Hepatocyte (in vitro differentiated cells): ENCODE measurements at regions not wholly inside any gene's neighbourhood (a gene's known extent, or its start where the extent isn't known, plus 50 kb on each side); places are given as distances from the start of the nearest gene placed in this dataset.

Source experiments
- DNase-seq: peaks from one replicate; pipeline ENCODE4 v3.0.0-alpha.2; 2016; ENCODE audit warnings: low spot score
- H2AFZ ChIP-seq: fragments of 200-600 bp; sonication (generic); 2 replicates; pipeline ENCODE4 v1.6.0; 2016; ENCODE audit warnings: antibody characterized with exemption, mild to moderate bottlenecking
- H3K27ac ChIP-seq: fragments of 200-600 bp; sonication (generic); 2 replicates; pipeline ENCODE4 v1.5.1; 2016; ENCODE audit warnings: mild to moderate bottlenecking
- H3K27me3 ChIP-seq: fragments of 200-600 bp; sonication (generic); 2 replicates; pipeline ENCODE4 v1.6.1; 2016
- H3K36me3 ChIP-seq: fragments of 200-600 bp; sonication (generic); replicated peaks from 2 replicates; pipeline ENCODE4 v1.5.1; 2016; ENCODE audit warnings: low read depth; ENCODE audit not compliant: insufficient read depth
- H3K4me1 ChIP-seq: fragments of 200-600 bp; sonication (generic); 2 replicates; pipeline ENCODE4 v1.5.1; 2016; ENCODE audit warnings: mild to moderate bottlenecking, moderate library complexity; ENCODE audit not compliant: insufficient read depth
- H3K4me2 ChIP-seq: fragments of 200-600 bp; sonication (generic); 2 replicates; pipeline ENCODE4 v1.6.0; 2016
- H3K4me3 ChIP-seq: fragments of 200-600 bp; sonication (generic); 2 replicates; pipeline ENCODE4 v1.5.1; 2016; ENCODE audit warnings: mild to moderate bottlenecking
- H3K79me2 ChIP-seq: fragments of 200-600 bp; sonication (generic); 2 replicates; pipeline ENCODE4 v1.6.0; 2017; ENCODE audit warnings: mild to moderate bottlenecking
- H3K9me2 ChIP-seq: fragments of 200-600 bp; sonication (generic); replicated peaks from 2 replicates; pipeline ENCODE4 v1.6.0; 2017; ENCODE audit warnings: mild to moderate bottlenecking; ENCODE audit not compliant: insufficient read depth
- H3K9me3 ChIP-seq: fragments of 200-600 bp; sonication (generic); 2 replicates; pipeline ENCODE4 v1.5.1; 2016; ENCODE audit warnings: low read depth, mild to moderate bottlenecking
- H4K20me1 ChIP-seq: fragments of 200-600 bp; sonication (generic); 2 replicates; pipeline ENCODE4 v1.6.0; 2016; ENCODE audit warnings: mild to moderate bottlenecking; ENCODE audit not compliant: insufficient read depth, poor library complexity, severe bottlenecking
- CTCF ChIP-seq: fragments of 200-600 bp; sonication (generic); IDR thresholded peaks from 2 replicates; pipeline ENCODE4 v1.5.1; 2016; ENCODE audit warnings: antibody characterized with exemption, mild to moderate bottlenecking; ENCODE audit not compliant: poor library complexity
- EZH2 ChIP-seq: fragments of 200-600 bp; sonication (generic); IDR thresholded peaks from 2 replicates; pipeline ENCODE4 v1.6.1; 2016; ENCODE audit warnings: antibody characterized with exemption, mild to moderate bottlenecking, borderline replicate concordance
- EZH2phosphoT487 ChIP-seq: fragments of 200-600 bp; sonication (generic); IDR thresholded peaks from one replicate; pipeline ENCODE4 v1.6.1; 2018; ENCODE audit warnings: antibody characterized with exemption, mild to moderate bottlenecking, low read depth, moderate library complexity; ENCODE audit not compliant: unreplicated experiment, severe bottlenecking
- WGBS: methylation state at CpG from one replicate; pipeline ENCODE4 v1.1.6; 2016; ENCODE audit warnings: low lambda C conversion rate; ENCODE audit errors: missing lambda C conversion rate; 5-methylcytosine and 5-hydroxymethylcytosine counted together

DNA sequence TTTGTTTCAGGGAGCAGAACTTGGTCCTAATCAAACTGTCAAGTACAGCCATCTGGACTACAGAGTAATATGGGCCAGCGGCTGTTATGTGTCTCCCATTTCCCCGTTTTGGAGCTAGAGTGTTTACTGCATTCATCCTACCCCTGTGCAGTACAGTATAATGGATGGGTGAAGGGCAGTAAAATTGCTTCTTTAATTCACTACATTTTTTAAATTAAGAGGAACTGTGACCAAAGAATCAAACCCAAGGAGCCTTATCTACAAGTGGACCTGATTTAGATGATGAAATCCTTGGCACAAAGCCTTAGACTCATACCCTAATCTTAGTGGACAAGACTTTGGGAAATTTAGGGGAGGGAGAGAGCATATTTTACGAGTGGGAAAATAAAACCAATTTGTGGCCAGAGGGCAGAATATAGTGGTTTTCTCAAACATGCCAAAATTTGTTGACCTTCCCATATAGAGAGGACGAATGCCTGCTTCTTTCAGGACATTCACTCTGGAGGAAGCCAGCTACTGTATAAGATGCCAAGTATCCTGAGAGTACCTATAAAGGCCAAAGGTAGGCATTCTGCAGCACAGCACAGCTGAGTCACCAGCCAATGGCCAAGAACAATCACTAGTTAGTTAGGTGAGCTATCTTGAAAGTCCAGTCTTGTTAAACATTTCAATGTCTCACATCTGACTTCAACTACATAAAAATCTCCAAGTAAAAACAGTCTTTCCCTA is 253.8 kb upstream of the KCNIP4 start:
- Histone ChIP-seq H3K36me3 (no peaks in the 10 kb centered on the region), H2AFZ (no peak overlapping the region), H3K4me1 (no peaks in the 10 kb centered on the region), H3K4me2 (no peak overlapping the region), H3K27me3 (no peaks in the 10 kb centered on the region), H3K79me2 (no peaks in the 10 kb centered on the region), H3K9me3 (no peaks in the 10 kb centered on the region), H4K20me1 (no peaks in the 10 kb centered on the region), H3K4me3 (no peak overlapping the region), H3K27ac (no peak overlapping the region), H3K9me2 (no peaks in the 10 kb centered on the region)
- 66% methylated on average over 4 of the region's 4 CpGs for WGBS
- TF ChIP-seq EZH2phosphoT487 (no peak), EZH2 (no peak), CTCF (no peak)
- peak; percentile 18 for DNase-seq

DNA sequence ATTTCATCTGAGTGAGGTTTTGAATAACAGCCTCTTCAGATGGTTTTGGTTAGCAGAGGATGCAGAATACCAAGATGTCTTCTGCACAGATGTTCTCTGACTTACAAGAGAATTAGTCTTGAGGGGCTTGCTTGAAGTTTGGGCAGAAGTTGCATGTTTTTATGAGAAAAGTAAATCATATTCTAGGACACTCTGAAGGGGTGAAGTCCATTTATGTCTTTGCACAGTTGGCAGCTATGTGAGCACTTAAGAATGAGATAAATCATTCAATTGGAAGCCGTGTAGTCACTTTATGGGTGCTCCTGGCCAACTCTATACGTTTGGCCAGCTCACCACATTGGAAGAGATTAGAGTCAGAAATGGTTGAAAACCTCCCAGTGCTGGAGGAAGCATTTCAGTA is 252.7 kb upstream of the KCNIP4 start:
- Histone ChIP-seq H3K4me1 (no peaks in the 10 kb centered on the region), H3K27ac (no peak overlapping the region), H3K79me2 (no peaks in the 10 kb centered on the region), H4K20me1 (no peaks in the 10 kb centered on the region), H3K4me2 (no peak overlapping the region), H3K4me3 (no peak overlapping the region), H3K9me3 (no peaks in the 10 kb centered on the region), H3K27me3 (no peaks in the 10 kb centered on the region), H2AFZ (no peak overlapping the region), H3K9me2 (no peaks in the 10 kb centered on the region), H3K36me3 (no peaks in the 10 kb centered on the region)
- WGBS, result 61% methylated on average over 2 of the region's 2 CpGs
- DNase-seq, result no peak
- TF ChIP-seq CTCF (no peak), EZH2 (no peak), EZH2phosphoT487 (no peak)

DNA sequence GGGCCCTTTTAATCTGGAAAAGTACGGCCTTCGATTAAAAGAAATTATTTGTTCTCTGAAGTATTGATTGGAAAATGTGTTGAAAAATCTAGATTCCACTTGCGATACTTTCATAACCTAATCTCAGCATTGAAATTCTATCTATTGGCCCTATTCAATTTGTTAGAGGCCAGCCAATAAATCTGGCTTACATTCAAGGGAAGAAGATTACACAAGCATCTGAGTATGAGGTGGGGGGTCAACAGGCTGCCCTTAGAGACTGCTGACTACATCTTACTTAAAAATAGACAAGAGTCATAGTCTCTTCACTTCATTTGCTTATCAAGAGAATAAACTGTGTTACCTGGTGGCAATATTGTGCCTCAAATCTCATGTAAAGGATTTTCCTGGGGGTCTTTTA is 248.0 kb upstream of the KCNIP4 start:
- H3K27me3 ChIP-seq, result no peaks in the 10 kb centered on the region
- TF ChIP-seq EZH2phosphoT487 (no peak), CTCF (no peak), EZH2 (no peak)
- 96% methylated on average over 3 of the region's 3 CpGs for WGBS

GRCh38 chr4:22192084-22192511 is 243.5 kb upstream of the KCNIP4 start:
- Histone ChIP-seq H3K27me3 (no peaks in the 10 kb centered on the region), H3K4me3 (no peak overlapping the region), H3K4me1 (no peaks in the 10 kb centered on the region), H3K9me2 (no peaks in the 10 kb centered on the region), H3K4me2 (no peak overlapping the region), H4K20me1 (no peaks in the 10 kb centered on the region), H3K36me3 (no peaks in the 10 kb centered on the region), H3K79me2 (no peaks in the 10 kb centered on the region), H2AFZ (no peak overlapping the region), H3K27ac (no peak overlapping the region), H3K9me3 (no peaks in the 10 kb centered on the region)
- DNase-seq, result no peak
- 27% methylated on average over 5 of the region's 5 CpGs for WGBS
- TF ChIP-seq EZH2 (no peak), EZH2phosphoT487 (no peak), CTCF (no peak)

More for the DNA sequence above, 248.0 kb upstream of the KCNIP4 start:
- no peak overlapping the region for H3K27ac ChIP-seq
- no peaks in the 10 kb centered on the region for H3K4me1 ChIP-seq
- H3K4me3 ChIP-seq, result no peak overlapping the region
- H4K20me1 ChIP-seq, result no peaks in the 10 kb centered on the region
- no peak overlapping the region for H3K4me2 ChIP-seq
- no peaks in the 10 kb centered on the region for H3K79me2 ChIP-seq
- no peak for DNase-seq
- H3K36me3 ChIP-seq, result no peaks in the 10 kb centered on the region
- no peaks in the 10 kb centered on the region for H3K9me2 ChIP-seq
- no peaks in the 10 kb centered on the region for H3K9me3 ChIP-seq
- no peak overlapping the region for H2AFZ ChIP-seq
